ENCODE measurements at regions not wholly inside any gene's neighbourhood (a gene's known extent, or its start where the extent isn't known, plus 50 kb on each side); places are given as distances from the start of the nearest gene placed in this dataset.

DNA sequence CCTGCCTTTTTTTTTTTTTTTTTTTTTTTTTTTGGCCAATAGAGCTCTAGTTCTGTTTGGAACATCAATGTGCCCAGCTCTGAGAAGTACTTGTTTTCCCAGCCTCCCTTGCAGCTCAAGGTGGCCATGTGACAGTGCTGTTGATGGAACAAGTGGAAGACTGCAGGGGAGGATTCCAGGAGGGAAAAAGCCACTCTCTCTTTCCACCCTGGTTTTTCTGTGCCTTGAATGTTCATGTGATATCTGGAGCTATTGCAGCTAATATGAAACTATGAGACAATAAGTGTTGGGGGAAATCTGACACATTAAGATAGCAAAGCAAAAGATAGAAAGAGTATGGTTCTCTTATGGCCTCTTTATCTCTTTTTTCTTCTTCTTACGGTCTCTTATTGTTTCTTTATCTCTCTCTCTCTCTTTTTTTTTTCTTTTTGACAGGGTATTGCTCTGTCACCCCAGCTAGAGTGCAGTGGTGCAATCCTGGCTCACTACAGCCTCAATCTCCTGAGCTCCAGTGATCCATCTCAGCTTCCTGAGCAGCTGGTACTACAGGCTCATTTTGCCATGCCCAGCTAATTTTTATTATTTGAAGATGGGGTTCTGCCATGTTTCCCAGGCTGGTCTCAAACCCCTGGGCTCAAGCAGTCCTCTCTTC is 192.0 kb upstream of the LNX1 start:
- TF ChIP-seq CTCF (IDR thresholded peaks at IDR 0.05; ENCODE audit: low read depth, low read length, missing control alignments), result no peak
- no peak for DNase-seq (ENCODE audit: low read depth)
- H3K4me3 ChIP-seq (ENCODE audit: low read depth, low read length), result no peak overlapping the region

DNA sequence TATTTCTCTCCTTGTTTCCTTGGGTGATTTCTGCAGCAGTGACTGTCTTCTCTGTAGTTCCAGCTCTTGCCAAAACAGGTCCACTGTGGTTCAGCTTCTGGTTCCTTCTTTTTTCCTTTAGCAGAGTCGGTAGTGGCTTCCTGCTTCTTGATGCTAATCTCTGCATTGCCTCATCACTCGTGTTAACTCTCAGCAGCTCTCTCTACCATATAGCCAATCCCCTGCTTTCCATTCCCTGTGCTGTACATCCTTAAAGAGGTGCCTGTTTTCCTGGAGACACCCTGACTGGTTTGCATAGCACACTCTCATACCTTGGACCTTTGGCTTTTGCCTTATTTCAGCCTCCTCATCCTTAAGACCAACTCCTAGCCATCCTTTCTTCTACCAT is 191.2 kb upstream of the LNX1 start:
- H3K4me3 ChIP-seq (ENCODE audit: low read depth, low read length), result no peak overlapping the region
- TF ChIP-seq CTCF (IDR thresholded peaks at IDR 0.05; ENCODE audit: low read depth, low read length, missing control alignments), result no peak
- no peak for DNase-seq (ENCODE audit: low read depth)

DNA sequence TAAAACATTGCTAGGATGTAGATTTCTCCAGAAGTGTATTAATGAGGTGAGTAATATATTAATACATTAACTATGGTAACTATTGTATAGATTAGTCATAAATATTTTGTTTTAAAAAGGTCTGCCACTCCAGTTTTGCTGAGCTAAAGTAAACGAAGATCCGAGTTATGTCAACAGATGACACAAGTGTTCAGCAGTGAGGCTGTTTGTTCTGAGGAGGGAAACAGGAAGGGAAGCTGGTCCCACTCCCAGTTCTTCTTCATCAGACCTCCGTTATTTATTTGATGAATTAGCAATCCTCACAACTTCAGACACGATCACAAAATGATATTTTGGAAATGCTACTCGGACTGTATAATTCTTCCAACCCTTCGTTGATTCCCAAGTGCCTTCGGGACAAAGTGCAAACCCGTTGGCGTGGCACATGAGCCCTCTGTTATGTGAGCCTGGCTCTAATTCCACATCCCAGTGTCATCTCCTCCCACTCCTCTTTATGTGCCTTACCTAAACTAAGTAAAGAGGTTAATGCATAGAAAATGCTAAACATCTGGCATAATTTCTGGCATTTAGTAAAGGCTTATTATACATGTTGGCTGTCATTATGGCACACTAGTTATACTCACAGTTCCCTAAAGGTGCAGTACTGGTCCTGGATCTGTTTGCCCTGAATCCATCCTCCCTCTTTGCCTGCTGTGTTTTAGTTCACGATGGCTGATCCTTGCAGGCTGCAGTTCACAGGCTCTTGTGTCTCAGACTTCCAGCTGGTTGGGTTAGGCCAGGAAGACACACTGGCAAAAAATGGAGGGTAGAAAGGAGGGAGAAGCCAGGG is 190.6 kb upstream of the LNX1 start:
- DNase-seq (ENCODE audit: low read depth), result no peak
- H3K4me3 ChIP-seq (ENCODE audit: low read depth, low read length), result no peak overlapping the region
- no peak for TF ChIP-seq CTCF (IDR thresholded peaks at IDR 0.05; ENCODE audit: low read depth, low read length, missing control alignments)

GRCh38 chr4:53780736-53781400 is 189.6 kb upstream of the LNX1 start:
- TF ChIP-seq CTCF (IDR thresholded peaks at IDR 0.05; ENCODE audit: low read depth, low read length, missing control alignments), result no peak
- DNase-seq (ENCODE audit: low read depth), result no peak
- no peak overlapping the region for H3K4me3 ChIP-seq (ENCODE audit: low read depth, low read length)

- no peak for DNase-seq (ENCODE audit: low read depth)
- TF ChIP-seq CTCF (IDR thresholded peaks at IDR 0.05; ENCODE audit: low read depth, low read length, missing control alignments), result no peak
- no peak overlapping the region for H3K4me3 ChIP-seq (ENCODE audit: low read depth, low read length)
Observed at GRCh38 chr4:53779025-53779424, 187.7 kb upstream of the LNX1 start.

DNA sequence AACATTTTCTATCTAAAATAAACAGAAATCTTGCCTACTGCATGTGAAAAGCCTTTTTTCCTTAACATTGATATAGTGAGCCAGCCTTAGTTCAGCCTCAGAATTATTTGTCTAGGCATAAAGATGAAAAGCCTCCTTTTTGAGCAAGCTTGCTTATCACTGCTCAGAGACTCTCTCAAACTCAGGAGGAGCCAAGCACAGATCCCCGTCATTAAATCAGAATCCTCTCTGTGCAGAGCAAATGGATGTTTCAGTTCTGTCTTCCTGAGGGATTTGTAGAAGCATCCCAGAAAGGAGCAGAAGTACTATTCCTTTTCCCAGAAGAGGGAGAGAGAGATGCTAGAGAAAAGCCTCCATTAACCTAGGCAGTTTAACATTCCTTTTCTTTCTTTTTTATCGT is 186.9 kb upstream of the LNX1 start:
- no peak for DNase-seq (ENCODE audit: low read depth)
- no peak overlapping the region for H3K4me3 ChIP-seq (ENCODE audit: low read depth, low read length)
- TF ChIP-seq CTCF (IDR thresholded peaks at IDR 0.05; ENCODE audit: low read depth, low read length, missing control alignments), result no peak
